ENCODE measurements at regions not wholly inside any gene's neighbourhood (a gene's known extent, or its start where the extent isn't known, plus 50 kb on each side); places are given as distances from the start of the nearest gene placed in this dataset.

DNA sequence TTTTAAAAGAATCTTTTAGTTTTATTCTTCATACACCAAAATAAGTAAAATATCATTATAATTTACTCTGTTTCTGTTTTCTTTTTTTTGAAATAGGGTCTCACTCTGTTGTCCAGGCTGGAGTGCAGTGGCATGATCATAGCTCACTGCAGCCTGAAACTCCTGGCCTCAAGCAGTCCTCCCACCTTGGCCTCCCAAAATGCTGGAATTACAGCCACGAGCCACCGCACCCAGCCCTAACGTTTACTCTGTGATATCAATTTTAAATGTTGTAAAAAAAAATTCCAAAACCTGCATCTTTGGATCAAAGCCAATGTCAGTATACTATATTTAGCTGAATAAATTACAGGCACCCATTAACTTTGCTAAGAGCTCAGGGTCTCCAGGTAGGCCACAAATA, 437.1 kb upstream of the USP15 start:
- Histone ChIP-seq H2BK15ac (ENCODE audit: low read depth, poor library complexity, severe bottlenecking) (no peak overlapping the region), H2AFZ (ENCODE audit: low read depth, low read length) (no peak overlapping the region), H3K4me3 (ENCODE audit: insufficient read depth in 1 of 2, low read depth in 1 of 2, low read length in 2 of 2) (no peak overlapping the region), H3K9ac (ENCODE audit: low read length) (no peak overlapping the region), H3K36me3 (ENCODE audit: control insufficient read depth in 1 of 2, insufficient read depth in 2 of 2, low read depth in 1 of 2, low read length in 2 of 2) (no peaks in the 10 kb centered on the region), H3K9me3 (ENCODE audit: control insufficient read depth, low read length) (no peaks in the 10 kb centered on the region), H3K4me1 (ENCODE audit: control insufficient read depth, insufficient read depth, low read depth, low read length) (no peaks in the 10 kb centered on the region), H2BK120ac (ENCODE audit: low read depth, low read length) (peak overlapping the region; percentile 71), H2BK5ac (ENCODE audit: low read depth, low read length, poor library complexity, severe bottlenecking) (no peak overlapping the region), H3K18ac (ENCODE audit: low read depth in 1 of 2, low read length in 2 of 2) (peak overlapping the region in 1 of 2 experiments; percentile 28), H3K27me3 (ENCODE audit: control insufficient read depth in 1 of 2, insufficient read depth in 1 of 2, low read length in 2 of 2) (no peaks in the 10 kb centered on the region), H3K27ac (ENCODE audit: low read length, poor library complexity, severe bottlenecking) (no peak overlapping the region), H3K23ac (ENCODE audit: low read length in 2 of 2) (no peak overlapping the region), H4K91ac (ENCODE audit: low read length) (no peak overlapping the region), H3K79me1 (replicated peaks; ENCODE audit: low read length, poor library complexity, severe bottlenecking) (no peaks in the 10 kb centered on the region), H4K8ac (ENCODE audit: low read length) (no peak overlapping the region), H3K4me2 (ENCODE audit: low read length, poor library complexity, severe bottlenecking) (no peak overlapping the region), H2AK5ac (ENCODE audit: low read length, severe bottlenecking) (no peak overlapping the region), H3K4ac (ENCODE audit: low read depth in 1 of 2, low read length in 2 of 2) (no peak overlapping the region), H2BK12ac (ENCODE audit: low read length in 2 of 2) (no peak overlapping the region), H3K14ac (ENCODE audit: low read length in 2 of 2) (no peak overlapping the region)
- DNase-seq, result no peak
- WGBS, result no CpG with 5 or more reads among the region's 3 CpGs

- Histone ChIP-seq H3K27me3 (ENCODE audit: control insufficient read depth in 1 of 2, insufficient read depth in 1 of 2, low read length in 2 of 2) (no peaks in the 10 kb centered on the region), H2BK5ac (ENCODE audit: low read depth, low read length, poor library complexity, severe bottlenecking) (no peak overlapping the region), H3K27ac (ENCODE audit: low read length, poor library complexity, severe bottlenecking) (no peak overlapping the region), H2BK15ac (ENCODE audit: low read depth, poor library complexity, severe bottlenecking) (no peak overlapping the region), H3K18ac (ENCODE audit: low read depth in 1 of 2, low read length in 2 of 2) (no peak overlapping the region), H4K91ac (ENCODE audit: low read length) (no peak overlapping the region), H3K4me3 (ENCODE audit: insufficient read depth in 1 of 2, low read depth in 1 of 2, low read length in 2 of 2) (no peak overlapping the region), H2AFZ (ENCODE audit: low read depth, low read length) (no peak overlapping the region), H3K79me1 (replicated peaks; ENCODE audit: low read length, poor library complexity, severe bottlenecking) (no peaks in the 10 kb centered on the region), H2BK12ac (ENCODE audit: low read length in 2 of 2) (no peak overlapping the region), H3K9me3 (ENCODE audit: control insufficient read depth, low read length) (no peaks in the 10 kb centered on the region), H3K4me1 (ENCODE audit: control insufficient read depth, insufficient read depth, low read depth, low read length) (no peaks in the 10 kb centered on the region), H2BK120ac (ENCODE audit: low read depth, low read length) (no peak overlapping the region), H3K4ac (ENCODE audit: low read depth in 1 of 2, low read length in 2 of 2) (no peak overlapping the region), H3K9ac (ENCODE audit: low read length) (no peak overlapping the region), H3K36me3 (ENCODE audit: control insufficient read depth in 1 of 2, insufficient read depth in 2 of 2, low read depth in 1 of 2, low read length in 2 of 2) (no peaks in the 10 kb centered on the region), H3K23ac (ENCODE audit: low read length in 2 of 2) (no peak overlapping the region), H4K8ac (ENCODE audit: low read length) (no peak overlapping the region), H3K4me2 (ENCODE audit: low read length, poor library complexity, severe bottlenecking) (no peak overlapping the region), H2AK5ac (ENCODE audit: low read length, severe bottlenecking) (no peak overlapping the region), H3K14ac (ENCODE audit: low read length in 2 of 2) (no peak overlapping the region)
- DNase-seq, result no peak
- 97% methylated on average over 4 of the region's 5 CpGs for WGBS
These were observed 413.4 kb upstream of the USP15 start for GRCh38 chr12:61846765-61847164.

DNA sequence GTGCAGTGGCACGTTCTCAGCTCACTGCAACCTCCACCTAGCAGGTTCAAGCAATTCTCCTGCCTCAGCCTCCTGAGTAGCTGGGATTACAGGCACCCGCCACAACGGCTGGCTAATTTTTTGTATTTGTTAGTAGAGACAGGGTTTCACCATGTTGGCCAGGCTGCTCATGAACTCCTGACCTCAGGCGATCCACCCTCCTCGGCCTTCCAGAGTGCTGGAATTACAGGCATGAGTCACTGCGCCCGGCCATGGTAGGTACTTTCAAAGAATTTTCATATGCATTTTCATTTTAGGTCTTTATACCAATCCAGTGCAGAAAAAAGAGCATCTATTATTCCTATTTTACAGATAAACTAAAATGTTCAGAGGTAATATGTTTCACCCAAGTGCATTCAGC, 411.3 kb upstream of the USP15 start:
- Histone ChIP-seq H2BK5ac (ENCODE audit: low read depth, low read length, poor library complexity, severe bottlenecking) (no peak overlapping the region), H2BK120ac (ENCODE audit: low read depth, low read length) (no peak overlapping the region), H3K4me1 (ENCODE audit: control insufficient read depth, insufficient read depth, low read depth, low read length) (no peaks in the 10 kb centered on the region), H3K18ac (ENCODE audit: low read depth in 1 of 2, low read length in 2 of 2) (no peak overlapping the region), H3K79me1 (replicated peaks; ENCODE audit: low read length, poor library complexity, severe bottlenecking) (no peaks in the 10 kb centered on the region), H3K4ac (ENCODE audit: low read depth in 1 of 2, low read length in 2 of 2) (no peak overlapping the region), H2BK12ac (ENCODE audit: low read length in 2 of 2) (no peak overlapping the region), H3K9ac (ENCODE audit: low read length) (no peak overlapping the region), H3K27ac (ENCODE audit: low read length, poor library complexity, severe bottlenecking) (no peak overlapping the region), H3K4me3 (ENCODE audit: insufficient read depth in 1 of 2, low read depth in 1 of 2, low read length in 2 of 2) (no peak overlapping the region), H3K14ac (ENCODE audit: low read length in 2 of 2) (no peak overlapping the region), H3K9me3 (ENCODE audit: control insufficient read depth, low read length) (peaks cover 13% of the 10 kb centered on the region), H4K8ac (ENCODE audit: low read length) (no peak overlapping the region), H4K91ac (ENCODE audit: low read length) (no peak overlapping the region), H3K4me2 (ENCODE audit: low read length, poor library complexity, severe bottlenecking) (no peak overlapping the region), H2AK5ac (ENCODE audit: low read length, severe bottlenecking) (no peak overlapping the region), H3K36me3 (ENCODE audit: control insufficient read depth in 1 of 2, insufficient read depth in 2 of 2, low read depth in 1 of 2, low read length in 2 of 2) (no peaks in the 10 kb centered on the region), H3K23ac (ENCODE audit: low read length in 2 of 2) (no peak overlapping the region), H3K27me3 (ENCODE audit: control insufficient read depth in 1 of 2, insufficient read depth in 1 of 2, low read length in 2 of 2) (no peaks in the 10 kb centered on the region), H2BK15ac (ENCODE audit: low read depth, poor library complexity, severe bottlenecking) (no peak overlapping the region), H2AFZ (ENCODE audit: low read depth, low read length) (no peak overlapping the region)
- WGBS, result 86% methylated on average over 6 of the region's 7 CpGs
- no peak for DNase-seq

- no peaks in the 10 kb centered on the region for H3K4me1 ChIP-seq (ENCODE audit: control insufficient read depth, insufficient read depth, low read depth, low read length)
- no peak overlapping the region for H3K14ac ChIP-seq (ENCODE audit: low read length in 2 of 2)
- no peak overlapping the region for H3K18ac ChIP-seq (ENCODE audit: low read depth in 1 of 2, low read length in 2 of 2)
- H3K4ac ChIP-seq (ENCODE audit: low read depth in 1 of 2, low read length in 2 of 2), result no peak overlapping the region
- no peak overlapping the region for H3K23ac ChIP-seq (ENCODE audit: low read length in 2 of 2)
- H3K27ac ChIP-seq (ENCODE audit: low read length, poor library complexity, severe bottlenecking), result no peak overlapping the region
- no peak overlapping the region for H2BK120ac ChIP-seq (ENCODE audit: low read depth, low read length)
- H3K79me1 ChIP-seq (replicated peaks; ENCODE audit: low read length, poor library complexity, severe bottlenecking), result no peaks in the 10 kb centered on the region
- H2AFZ ChIP-seq (ENCODE audit: low read depth, low read length), result no peak overlapping the region
- H3K36me3 ChIP-seq (ENCODE audit: control insufficient read depth in 1 of 2, insufficient read depth in 2 of 2, low read depth in 1 of 2, low read length in 2 of 2), result no peaks in the 10 kb centered on the region
- no peak overlapping the region for H3K4me3 ChIP-seq (ENCODE audit: insufficient read depth in 1 of 2, low read depth in 1 of 2, low read length in 2 of 2)
- peaks cover 25% of the 10 kb centered on the region for H3K9me3 ChIP-seq (ENCODE audit: control insufficient read depth, low read length)
- H4K91ac ChIP-seq (ENCODE audit: low read length), result no peak overlapping the region
- H2BK12ac ChIP-seq (ENCODE audit: low read length in 2 of 2), result no peak overlapping the region
- H2BK5ac ChIP-seq (ENCODE audit: low read depth, low read length, poor library complexity, severe bottlenecking), result no peak overlapping the region
- H3K4me2 ChIP-seq (ENCODE audit: low read length, poor library complexity, severe bottlenecking), result no peak overlapping the region
- H2AK5ac ChIP-seq (ENCODE audit: low read length, severe bottlenecking), result no peak overlapping the region
- DNase-seq, result no peak
- H3K27me3 ChIP-seq (ENCODE audit: control insufficient read depth in 1 of 2, insufficient read depth in 1 of 2, low read length in 2 of 2), result no peaks in the 10 kb centered on the region
- H2BK15ac ChIP-seq (ENCODE audit: low read depth, poor library complexity, severe bottlenecking), result no peak overlapping the region
- H3K9ac ChIP-seq (ENCODE audit: low read length), result no peak overlapping the region
- H4K8ac ChIP-seq (ENCODE audit: low read length), result no peak overlapping the region
These were observed 406.3 kb upstream of the USP15 start for GRCh38 chr12:61853945-61854344.

Measured in mesenchymal stem cell (in vitro differentiated cells and primary cell).